Ascending aorta (tissue), 2 donors: ENCODE measurements at regions not wholly inside any gene's neighbourhood (a gene's known extent, or its start where the extent isn't known, plus 50 kb on each side); places are given as distances from the start of the nearest gene placed in this dataset.

Source experiments
- DNase-seq, 2 donors: peaks; one replicate each; pipeline ENCODE4 v3.0.0-alpha.2; 2019; ENCODE audit warnings: low spot score in 2 of 2
- H3K27ac ChIP-seq, 2 donors: fragments of 200-600 bp; sonication (generic); one replicate each; pipeline ENCODE4 v1.5.1; 2016 to 2017; ENCODE audit warnings: mild to moderate bottlenecking in 1 of 2
- H3K27me3 ChIP-seq: fragments of 200-600 bp; sonication (generic); one replicate; pipeline ENCODE4 v1.5.1; 2017
- H3K36me3 ChIP-seq, 2 donors: fragments of 200-600 bp; sonication (generic); one replicate each; pipeline ENCODE4 v1.5.1; 2016
- H3K4me1 ChIP-seq, 2 donors: fragments of 200-600 bp; sonication (generic); one replicate each; pipeline ENCODE4 v1.5.1; 2016 to 2017; ENCODE audit warnings: mild to moderate bottlenecking in 1 of 2
- H3K4me3 ChIP-seq, 2 donors: fragments of 200-600 bp; sonication (generic); one replicate each; pipeline ENCODE4 v1.5.1; 2016 to 2017; ENCODE audit warnings: mild to moderate bottlenecking in 1 of 2
- H3K9me3 ChIP-seq, 2 donors: fragments of 200-600 bp; sonication (generic); one replicate each; pipeline ENCODE4 v1.5.1; 2016
- intact Hi-C: fragments of 100-400 bp; cut with DNase I; formaldehyde crosslinking; loops from one replicate; pipeline ENCODE4 v1.15.1; 2023
- TF ChIP-seq, protein P1 (sequence below), 3 experiments: fragments of 200-600 bp in 2 of 3; fragments of 450-650 bp in 1 of 3; sonication (generic) in 2 of 3; IDR thresholded peaks; one replicate each; pipeline ENCODE4 v1.5.1; 2016 to 2019; ENCODE audit warnings: antibody characterized with exemption in 3 of 3, mild to moderate bottlenecking in 1 of 3, moderate library complexity in 1 of 3

DNA sequence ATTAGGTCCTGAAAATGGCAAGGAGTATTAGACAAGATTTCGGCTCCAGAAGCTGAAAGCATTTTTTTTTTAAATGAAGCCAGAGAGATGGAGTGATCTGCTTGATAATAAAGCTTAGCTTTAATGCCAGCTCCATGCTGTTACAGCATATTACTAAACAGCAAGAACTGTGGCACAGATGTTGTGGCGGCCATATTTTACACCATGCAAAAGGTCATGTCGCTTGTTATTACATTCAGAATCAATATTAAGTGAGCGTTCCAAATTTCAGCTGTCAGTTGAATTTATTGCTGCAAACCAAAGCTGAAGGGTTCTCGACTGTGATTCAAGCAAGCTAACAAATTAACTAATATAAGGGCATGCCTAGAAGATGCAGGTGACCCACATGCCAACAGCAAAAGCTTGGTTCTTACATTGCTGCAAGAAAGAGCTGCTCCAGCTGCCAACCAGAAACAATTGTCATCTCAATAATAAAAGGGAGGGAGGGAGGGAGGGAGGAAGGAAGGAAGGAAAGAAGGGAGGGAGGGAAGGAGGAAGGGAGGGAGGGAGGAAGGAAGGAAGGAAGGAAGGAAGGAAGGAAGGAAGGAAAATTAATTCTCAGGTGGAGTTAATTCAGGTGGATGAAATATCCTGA, 517.7 kb upstream of the WWC1 start:
- no peaks in the 10 kb centered on the region for H3K27me3 ChIP-seq
- H3K4me3 ChIP-seq = no peak overlapping the region
- TF ChIP-seq, protein P1, sequence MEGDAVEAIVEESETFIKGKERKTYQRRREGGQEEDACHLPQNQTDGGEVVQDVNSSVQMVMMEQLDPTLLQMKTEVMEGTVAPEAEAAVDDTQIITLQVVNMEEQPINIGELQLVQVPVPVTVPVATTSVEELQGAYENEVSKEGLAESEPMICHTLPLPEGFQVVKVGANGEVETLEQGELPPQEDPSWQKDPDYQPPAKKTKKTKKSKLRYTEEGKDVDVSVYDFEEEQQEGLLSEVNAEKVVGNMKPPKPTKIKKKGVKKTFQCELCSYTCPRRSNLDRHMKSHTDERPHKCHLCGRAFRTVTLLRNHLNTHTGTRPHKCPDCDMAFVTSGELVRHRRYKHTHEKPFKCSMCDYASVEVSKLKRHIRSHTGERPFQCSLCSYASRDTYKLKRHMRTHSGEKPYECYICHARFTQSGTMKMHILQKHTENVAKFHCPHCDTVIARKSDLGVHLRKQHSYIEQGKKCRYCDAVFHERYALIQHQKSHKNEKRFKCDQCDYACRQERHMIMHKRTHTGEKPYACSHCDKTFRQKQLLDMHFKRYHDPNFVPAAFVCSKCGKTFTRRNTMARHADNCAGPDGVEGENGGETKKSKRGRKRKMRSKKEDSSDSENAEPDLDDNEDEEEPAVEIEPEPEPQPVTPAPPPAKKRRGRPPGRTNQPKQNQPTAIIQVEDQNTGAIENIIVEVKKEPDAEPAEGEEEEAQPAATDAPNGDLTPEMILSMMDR (IDR thresholded peaks at IDR 0.05) = no peak
- no peaks in the 10 kb centered on the region for H3K9me3 ChIP-seq
- no peak for DNase-seq
- H3K4me1 ChIP-seq = no peaks in the 10 kb centered on the region
- intact Hi-C loops = no loop called here
- no peak overlapping the region for H3K27ac ChIP-seq
- no peaks in the 10 kb centered on the region for H3K36me3 ChIP-seq

DNA sequence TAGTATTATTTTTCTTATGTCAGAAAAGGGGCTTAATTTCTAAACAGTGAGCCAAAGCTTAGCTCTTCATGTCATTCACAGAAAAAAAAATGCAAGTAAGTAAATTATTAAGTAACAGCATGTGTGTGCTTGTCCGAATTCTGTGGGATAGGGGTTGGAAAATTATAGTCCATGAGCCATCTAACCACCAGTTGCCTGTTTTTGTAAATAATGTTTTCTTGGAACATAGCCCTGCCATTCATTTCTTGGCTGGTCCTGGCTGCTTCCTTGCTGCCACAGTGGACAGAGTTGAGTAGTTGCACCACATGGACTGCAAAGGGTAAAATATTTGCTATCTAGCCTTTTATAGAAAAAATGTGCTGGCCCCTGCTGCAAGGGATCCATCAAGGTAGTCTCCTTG, 513.7 kb upstream of the WWC1 start:
- Histone ChIP-seq H3K27me3 (no peaks in the 10 kb centered on the region), H3K27ac (no peak overlapping the region), H3K4me3 (no peak overlapping the region), H3K4me1 (peaks cover 0 to 3% of the 10 kb centered on the region in 2 donors), H3K36me3 (no peaks in the 10 kb centered on the region), H3K9me3 (no peaks in the 10 kb centered on the region)
- intact Hi-C loops = no loop called here
- no peak for DNase-seq
- TF ChIP-seq, protein P1 (IDR thresholded peaks at IDR 0.05) = no peak

DNA sequence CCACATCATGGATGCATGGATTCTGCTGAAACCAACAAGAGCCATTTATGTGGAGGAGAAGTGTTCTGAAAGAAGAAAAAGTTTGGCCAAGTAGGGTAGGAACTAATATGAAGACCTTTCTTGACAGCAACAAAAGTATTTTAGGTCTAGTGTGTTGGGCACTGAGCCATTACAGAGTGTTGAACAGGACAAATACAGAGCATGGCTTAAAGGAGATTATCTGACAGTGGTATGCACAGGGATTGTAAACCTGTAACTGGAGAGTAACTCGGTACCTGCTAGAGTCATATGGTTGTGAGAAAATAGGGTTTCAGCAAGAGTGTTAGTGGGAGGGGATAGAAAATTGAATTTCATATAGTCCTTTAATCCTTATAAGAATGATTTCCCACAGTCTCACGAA, 513.2 kb upstream of the WWC1 start:
- Histone ChIP-seq H3K36me3 (no peaks in the 10 kb centered on the region), H3K4me3 (no peak overlapping the region), H3K9me3 (no peaks in the 10 kb centered on the region), H3K27ac (no peak overlapping the region), H3K4me1 (peaks cover 0 to 3% of the 10 kb centered on the region in 2 donors), H3K27me3 (no peaks in the 10 kb centered on the region)
- no peak for DNase-seq
- TF ChIP-seq, protein P1 (IDR thresholded peaks at IDR 0.05) = no peak
- intact Hi-C loops = no loop called here

DNA sequence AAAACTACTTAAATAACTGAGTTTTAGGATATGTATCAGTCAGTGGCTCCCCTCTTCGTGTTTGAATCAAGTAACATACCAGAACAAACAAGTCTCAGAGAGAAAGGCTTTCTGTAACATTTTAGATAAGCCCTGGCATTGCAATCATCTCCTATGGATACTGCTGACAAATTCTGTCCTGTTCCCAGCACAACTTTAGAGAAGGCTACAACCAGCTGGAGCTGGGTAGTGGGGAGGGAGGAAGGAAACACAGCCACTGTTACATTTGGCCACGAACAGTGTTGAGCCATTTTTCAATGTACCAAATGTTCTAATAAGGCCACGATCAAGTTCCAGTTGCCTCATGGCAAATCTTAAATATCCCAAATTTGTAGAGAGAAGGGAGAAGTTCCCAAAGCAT, 511.8 kb upstream of the WWC1 start:
- intact Hi-C loops = no loop called here
- peak overlapping the region in 1 of 2 donors; percentile 32 for H3K27ac ChIP-seq

DNA sequence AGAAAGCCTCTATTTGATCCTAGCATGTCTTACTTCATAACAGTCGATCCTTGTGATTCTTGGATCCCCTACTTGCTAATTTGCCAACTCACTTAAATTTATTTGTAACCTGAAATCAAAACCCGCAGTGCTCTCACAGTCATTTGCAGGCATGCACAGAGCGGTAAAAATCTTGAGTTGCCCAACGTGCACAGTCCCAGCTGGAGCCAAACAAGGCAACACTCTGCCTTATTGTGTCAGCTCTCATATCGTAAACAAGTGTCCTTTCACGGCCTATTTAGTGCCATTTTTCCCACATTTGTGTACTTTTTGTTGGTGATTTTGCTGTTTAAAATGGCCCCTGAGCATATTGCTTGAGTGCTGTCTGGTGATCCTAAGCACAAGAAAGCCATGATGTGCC, 511.3 kb upstream of the WWC1 start:
- H3K9me3 ChIP-seq = no peaks in the 10 kb centered on the region
- TF ChIP-seq, protein P1 (IDR thresholded peaks at IDR 0.05) = no peak
- H3K4me1 ChIP-seq = peaks cover 0 to 3% of the 10 kb centered on the region in 2 donors
- intact Hi-C loops = no loop called here
- H3K27me3 ChIP-seq = no peaks in the 10 kb centered on the region
- peak overlapping the region in 1 of 2 donors; percentile 32 for H3K27ac ChIP-seq
- no peaks in the 10 kb centered on the region for H3K36me3 ChIP-seq
- no peak overlapping the region for H3K4me3 ChIP-seq
- DNase-seq = no peak

More for the DNA sequence above, 511.8 kb upstream of the WWC1 start:
- DNase-seq = no peak
- H3K4me3 ChIP-seq = no peak overlapping the region
- H3K27me3 ChIP-seq = no peaks in the 10 kb centered on the region
- H3K36me3 ChIP-seq = no peaks in the 10 kb centered on the region
- no peaks in the 10 kb centered on the region for H3K9me3 ChIP-seq
- peaks cover 0 to 3% of the 10 kb centered on the region in 2 donors for H3K4me1 ChIP-seq
- TF ChIP-seq, protein P1 (IDR thresholded peaks at IDR 0.05) = no peak
